Natural killer cell treated with Interleukin-12 subunit alpha and Interleukin-12 subunit beta and Interleukin-15 and Interleukin-18, amount 100 ng/mL, for 72 hours (primary cell): ENCODE measurements at regions not wholly inside any gene's neighbourhood (a gene's known extent, or its start where the extent isn't known, plus 50 kb on each side); places are given as distances from the start of the nearest gene placed in this dataset.
"Not testable (repeated sequence)": the region's sequence is repeated elsewhere in the genome, so short reads cannot be mapped to it uniquely, and the experiment has no call there.

Source experiments
- ATAC-seq, 2 donors: fragments of 150-1000 bp; cut with Tn5 transposase in 1 of 2; sonication (Bioruptor Pico), chemical (Tn5 transposase) in 1 of 2; 2 replicates each; pipeline ENCODE4 v1.10.0; 2021
- DNase-seq: peaks from one replicate; pipeline ENCODE4 v3.0.0; 2022; ENCODE audit warnings: low spot score
- H3K27ac Mint-ChIP-seq, 2 donors: 1 replicate in 1 of 2; 2 replicates in 1 of 2; pipeline ENCODE4 v1.8.0; 2022; ENCODE audit warnings: mixed read lengths in 2 of 2, mild to moderate bottlenecking in 1 of 2, moderate library complexity in 1 of 2
- H3K27me3 Mint-ChIP-seq, 2 donors: 1 replicate in 1 of 2; 2 replicates in 1 of 2; pipeline ENCODE4 v1.8.0; 2022; ENCODE audit warnings: mixed read lengths in 2 of 2
- H3K36me3 Mint-ChIP-seq: one replicate; pipeline ENCODE4 v1.8.0; 2022; ENCODE audit warnings: mixed read lengths
- H3K4me1 Mint-ChIP-seq, 2 donors: 1 replicate in 1 of 2; 2 replicates in 1 of 2; pipeline ENCODE4 v1.8.0; 2022; ENCODE audit warnings: low read depth in 2 of 2, mixed read lengths in 2 of 2, mild to moderate bottlenecking in 1 of 2
- H3K4me3 Mint-ChIP-seq: one replicate; pipeline ENCODE4 v1.8.0; 2022; ENCODE audit warnings: mixed read lengths
- H3K9me3 Mint-ChIP-seq: 2 replicates; pipeline ENCODE4 v1.8.0; 2022; ENCODE audit warnings: mixed read lengths

- peaks cover 11 to 25% of the 10 kb centered on the region in 2 donors for H3K27me3 Mint-ChIP-seq
- not testable (repeated sequence) for H3K27ac Mint-ChIP-seq, H3K36me3 Mint-ChIP-seq, ATAC-seq, H3K4me1 Mint-ChIP-seq, DNase-seq, H3K9me3 Mint-ChIP-seq, H3K4me3 Mint-ChIP-seq
Measured at GRCh38 chr1:221262677-221263076, 383.4 kb downstream of the HLX start.

- ATAC-seq = peak; percentile 41 to 55
- H3K27me3 Mint-ChIP-seq = peaks cover 11 to 25% of the 10 kb centered on the region in 2 donors
- H3K9me3 Mint-ChIP-seq = peaks cover 8% of the 10 kb centered on the region
- peaks cover 4% of the 10 kb centered on the region for H3K36me3 Mint-ChIP-seq
- no peak overlapping the region for H3K27ac Mint-ChIP-seq
- no peak overlapping the region for H3K4me3 Mint-ChIP-seq
- H3K4me1 Mint-ChIP-seq = no peaks in the 10 kb centered on the region
- DNase-seq = no peak
Measured at GRCh38 chr1:221263831-221264767, 384.9 kb downstream of the HLX start.

DNA sequence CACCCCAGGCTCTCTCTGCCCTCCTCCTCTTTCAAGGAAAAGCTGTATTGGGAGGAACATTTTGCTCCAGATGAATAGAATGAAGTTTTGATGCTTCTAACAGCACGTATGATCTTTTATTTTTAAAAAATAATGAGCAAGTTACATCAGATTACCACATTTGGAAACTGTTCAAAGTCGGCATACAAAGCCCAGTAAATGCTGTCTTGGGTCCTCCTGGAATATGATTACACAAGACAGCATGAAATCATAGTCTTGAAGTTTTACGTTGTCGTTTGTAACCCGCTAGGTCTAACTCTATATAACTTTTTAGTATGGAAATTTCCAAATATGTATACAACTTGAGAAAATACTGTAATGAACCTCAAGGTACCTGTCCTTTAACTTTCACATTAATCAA lies 385.6 kb downstream of the HLX start:
- peaks cover 4% of the 10 kb centered on the region for H3K9me3 Mint-ChIP-seq
- ATAC-seq (no peak), DNase-seq (no peak)
- H3K4me1 Mint-ChIP-seq = no peaks in the 10 kb centered on the region
- H3K4me3 Mint-ChIP-seq = no peak overlapping the region
- H3K27me3 Mint-ChIP-seq = peaks cover 11 to 25% of the 10 kb centered on the region in 2 donors
- no peak overlapping the region for H3K27ac Mint-ChIP-seq
- H3K36me3 Mint-ChIP-seq = peaks cover 4% of the 10 kb centered on the region

GRCh38 chr1:221268295-221268694 lies 389.1 kb downstream of the HLX start:
- no peak overlapping the region for H3K4me3 Mint-ChIP-seq
- DNase-seq (no peak), ATAC-seq (no peak)
- H3K9me3 Mint-ChIP-seq = no peaks in the 10 kb centered on the region
- no peaks in the 10 kb centered on the region for H3K36me3 Mint-ChIP-seq
- H3K27ac Mint-ChIP-seq = no peak overlapping the region
- H3K4me1 Mint-ChIP-seq = no peaks in the 10 kb centered on the region
- H3K27me3 Mint-ChIP-seq = peaks cover 5 to 7% of the 10 kb centered on the region in 2 donors

- Mint-ChIP-seq H3K4me1 (peaks cover 0 to 2% of the 10 kb centered on the region in 2 donors), H3K4me3 (no peak overlapping the region), H3K9me3 (peaks cover 2% of the 10 kb centered on the region), H3K27ac (no peak overlapping the region), H3K36me3 (no peaks in the 10 kb centered on the region), H3K27me3 (peaks cover 0 to 4% of the 10 kb centered on the region in 2 donors)
- ATAC-seq = no peak
- DNase-seq = no peak
Measured at GRCh38 chr1:221271701-221272100, 392.5 kb downstream of the HLX start.

DNA sequence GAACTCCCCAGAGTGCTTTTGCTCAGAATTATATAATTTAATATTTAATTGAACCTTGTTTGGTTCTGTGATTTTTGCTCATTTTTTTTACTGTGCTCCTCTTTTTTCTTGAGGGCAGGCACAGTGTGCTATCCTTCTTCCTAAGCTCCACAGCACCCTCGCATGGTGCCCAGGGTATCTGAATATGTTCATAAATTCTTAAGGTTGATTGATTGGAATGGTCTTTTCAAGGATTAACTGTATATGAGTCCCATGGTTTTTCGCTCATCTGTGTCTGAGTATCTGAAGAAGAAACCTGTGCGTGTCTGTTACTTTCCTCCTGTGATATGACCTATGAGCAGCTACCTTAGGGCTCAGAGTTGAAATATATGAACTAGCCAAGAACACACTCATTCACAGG lies 393.7 kb downstream of the HLX start:
- Mint-ChIP-seq H3K9me3 (peaks cover 2% of the 10 kb centered on the region), H3K4me3 (no peak overlapping the region), H3K27me3 (peaks cover 0 to 4% of the 10 kb centered on the region in 2 donors), H3K27ac (no peak overlapping the region), H3K4me1 (peaks cover 0 to 2% of the 10 kb centered on the region in 2 donors), H3K36me3 (no peaks in the 10 kb centered on the region)
- ATAC-seq = no peak
- DNase-seq = no peak

DNA sequence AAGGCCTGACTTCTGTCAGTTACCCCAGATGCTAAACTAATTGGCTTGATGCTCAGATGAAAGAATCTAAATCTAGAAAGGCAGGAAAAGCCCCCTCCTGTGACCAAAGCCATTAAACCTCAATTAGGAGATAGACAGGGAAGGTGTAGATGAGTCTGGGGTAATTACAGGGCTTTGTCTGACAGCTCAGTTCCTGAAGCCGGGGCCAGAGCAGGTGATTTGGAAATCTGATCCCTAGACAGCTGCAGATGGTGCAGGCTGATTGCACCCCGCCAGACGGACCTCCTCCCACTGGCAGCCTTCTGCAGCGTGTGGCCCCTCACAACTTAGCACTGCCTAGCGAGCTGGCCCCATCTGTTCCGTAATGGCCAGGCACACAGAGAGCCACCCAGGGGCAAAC lies 395.1 kb downstream of the HLX start:
- no peak overlapping the region for H3K4me3 Mint-ChIP-seq
- no peak for ATAC-seq

DNA sequence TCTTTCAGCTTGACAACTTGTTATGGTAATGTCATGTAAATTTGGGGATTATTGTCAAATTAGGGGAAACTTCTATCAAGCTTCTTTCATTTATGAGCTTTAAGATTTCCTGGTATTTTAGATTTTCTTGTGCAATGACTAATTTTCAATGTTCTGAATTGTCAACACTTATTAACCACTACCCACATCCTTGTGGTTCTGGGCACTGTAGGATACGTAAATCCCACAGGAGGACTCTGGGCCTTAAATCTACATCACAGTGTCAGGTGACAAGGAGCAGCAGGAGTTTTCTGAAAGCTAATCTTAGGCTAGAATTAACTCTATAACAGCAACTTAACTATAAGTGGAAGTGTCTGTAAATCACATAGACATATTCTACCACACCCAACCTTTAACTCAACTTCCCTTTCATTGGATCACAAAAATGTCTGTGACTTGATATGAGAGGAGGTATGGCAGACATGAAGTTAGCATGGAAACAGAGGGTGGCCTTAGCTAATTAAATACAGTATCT lies 397.7 kb downstream of the HLX start:
- Mint-ChIP-seq H3K36me3 (no peaks in the 10 kb centered on the region), H3K27me3 (peaks cover 3 to 12% of the 10 kb centered on the region in 2 donors), H3K27ac (no peak overlapping the region), H3K4me3 (no peak overlapping the region), H3K9me3 (peaks cover 2% of the 10 kb centered on the region), H3K4me1 (peaks cover 0 to 2% of the 10 kb centered on the region in 2 donors)
- DNase-seq = no peak
- no peak for ATAC-seq

More for the DNA sequence above, 395.1 kb downstream of the HLX start:
- Mint-ChIP-seq H3K27me3 (peaks cover 0 to 9% of the 10 kb centered on the region in 2 donors), H3K9me3 (peaks cover 2% of the 10 kb centered on the region), H3K4me1 (peaks cover 0 to 2% of the 10 kb centered on the region in 2 donors), H3K36me3 (no peaks in the 10 kb centered on the region), H3K27ac (no peak overlapping the region)
- DNase-seq = no peak

- ATAC-seq (no peak), DNase-seq (no peak)
- no peaks in the 10 kb centered on the region for H3K36me3 Mint-ChIP-seq
- H3K27me3 Mint-ChIP-seq = peaks cover 20 to 21% of the 10 kb centered on the region in 2 donors
- no peak overlapping the region for H3K4me3 Mint-ChIP-seq
- peaks cover 2% of the 10 kb centered on the region for H3K9me3 Mint-ChIP-seq
- peaks cover 0 to 2% of the 10 kb centered on the region in 2 donors for H3K4me1 Mint-ChIP-seq
- H3K27ac Mint-ChIP-seq = no peak overlapping the region
Measured at GRCh38 chr1:221279146-221279545, 399.9 kb downstream of the HLX start.

DNA sequence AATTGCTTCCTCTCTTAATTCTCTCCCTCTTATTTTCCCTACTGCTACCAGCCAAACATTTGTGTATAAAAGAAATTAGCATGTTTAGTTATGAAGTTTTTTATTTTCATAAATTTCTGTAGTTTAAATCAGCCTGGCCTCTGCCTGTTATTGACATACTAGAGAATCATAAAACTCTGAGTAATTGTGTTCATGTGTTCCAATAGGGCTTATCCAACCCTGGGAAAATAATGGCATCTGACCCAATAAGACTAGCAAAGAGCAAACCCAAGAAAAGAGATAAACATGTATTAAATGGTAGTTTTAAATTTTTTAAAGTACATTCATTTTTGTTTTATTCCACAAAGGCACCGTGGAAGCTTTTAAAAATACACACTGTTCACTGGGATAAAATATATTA lies 404.3 kb downstream of the HLX start:
- no peak overlapping the region for H3K27ac Mint-ChIP-seq
- peaks cover 20 to 27% of the 10 kb centered on the region in 2 donors for H3K27me3 Mint-ChIP-seq
- H3K4me1 Mint-ChIP-seq = no peaks in the 10 kb centered on the region
- no peak for DNase-seq
- no peak overlapping the region for H3K4me3 Mint-ChIP-seq
- H3K9me3 Mint-ChIP-seq = no peaks in the 10 kb centered on the region
- no peaks in the 10 kb centered on the region for H3K36me3 Mint-ChIP-seq
- ATAC-seq = no peak

DNA sequence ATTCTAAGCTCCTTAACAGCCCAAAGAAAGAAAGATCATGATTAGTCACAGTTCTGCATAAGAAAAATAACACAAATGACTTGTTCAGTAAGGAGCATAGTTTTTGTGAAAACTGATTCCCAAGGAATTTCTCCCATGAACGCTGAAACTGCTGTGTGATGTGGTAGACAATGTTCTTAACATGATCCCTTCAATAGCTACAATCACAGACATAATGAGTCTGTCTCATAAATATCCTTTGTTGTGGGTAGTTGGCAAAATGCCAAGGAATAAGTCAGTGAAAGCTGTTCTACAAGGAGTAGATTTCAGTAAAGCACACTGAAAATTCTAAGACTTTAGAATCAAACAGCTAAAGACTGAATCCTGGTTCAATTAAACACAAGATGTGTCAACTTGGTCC lies 404.8 kb downstream of the HLX start:
- Mint-ChIP-seq H3K4me3 (no peak overlapping the region), H3K27me3 (peaks cover 19 to 27% of the 10 kb centered on the region in 2 donors), H3K4me1 (no peaks in the 10 kb centered on the region), H3K36me3 (no peaks in the 10 kb centered on the region), H3K27ac (no peak overlapping the region), H3K9me3 (no peaks in the 10 kb centered on the region)
- DNase-seq = no peak
- no peak for ATAC-seq

GRCh38 chr1:221284991-221285390 lies 405.7 kb downstream of the HLX start:
- H3K27ac Mint-ChIP-seq, DNase-seq, H3K36me3 Mint-ChIP-seq, H3K9me3 Mint-ChIP-seq, ATAC-seq, H3K4me3 Mint-ChIP-seq, H3K4me1 Mint-ChIP-seq: not testable (repeated sequence)
- peaks cover 18 to 27% of the 10 kb centered on the region in 2 donors for H3K27me3 Mint-ChIP-seq

DNA sequence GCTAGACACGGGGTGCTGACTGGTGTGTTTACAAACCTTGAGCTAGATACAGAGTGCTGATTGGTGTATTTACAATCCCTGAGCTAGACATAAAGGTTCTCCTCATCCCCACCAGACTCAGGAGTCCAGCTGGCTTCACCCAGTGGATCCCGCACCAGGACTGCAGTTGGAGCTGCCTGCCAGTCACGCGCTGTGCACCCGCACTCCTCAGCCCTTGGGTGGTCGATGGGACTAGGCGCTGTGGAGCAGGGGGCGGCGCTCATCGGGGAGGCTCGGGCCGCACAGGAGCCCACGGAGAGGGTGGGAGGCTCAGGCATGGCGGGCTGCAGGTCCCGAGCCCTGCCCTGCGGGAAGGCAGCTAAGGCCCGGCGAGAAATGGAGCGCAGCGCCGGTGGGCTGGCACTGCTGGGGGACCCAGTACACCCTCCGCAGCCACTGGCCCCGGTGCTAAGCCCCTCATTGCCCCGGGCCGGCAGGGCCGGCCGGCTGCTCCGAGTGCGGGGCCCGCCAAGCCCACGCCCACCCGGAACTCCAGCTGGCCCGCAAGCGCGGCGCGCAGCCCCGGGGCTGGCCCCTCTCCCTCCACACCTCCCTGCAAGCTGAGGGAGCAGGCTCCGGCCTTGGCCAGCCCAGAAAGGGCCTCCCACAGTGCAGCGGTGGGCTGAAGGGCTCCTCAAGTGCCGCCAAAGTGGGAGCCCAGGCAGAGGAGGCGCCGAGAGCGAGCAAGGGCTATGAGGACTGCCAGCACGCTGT lies 406.4 kb downstream of the HLX start:
- peaks cover 15 to 27% of the 10 kb centered on the region in 2 donors for H3K27me3 Mint-ChIP-seq
- DNase-seq, H3K4me1 Mint-ChIP-seq, H3K9me3 Mint-ChIP-seq, ATAC-seq, H3K36me3 Mint-ChIP-seq, H3K4me3 Mint-ChIP-seq, H3K27ac Mint-ChIP-seq: not testable (repeated sequence)

DNA sequence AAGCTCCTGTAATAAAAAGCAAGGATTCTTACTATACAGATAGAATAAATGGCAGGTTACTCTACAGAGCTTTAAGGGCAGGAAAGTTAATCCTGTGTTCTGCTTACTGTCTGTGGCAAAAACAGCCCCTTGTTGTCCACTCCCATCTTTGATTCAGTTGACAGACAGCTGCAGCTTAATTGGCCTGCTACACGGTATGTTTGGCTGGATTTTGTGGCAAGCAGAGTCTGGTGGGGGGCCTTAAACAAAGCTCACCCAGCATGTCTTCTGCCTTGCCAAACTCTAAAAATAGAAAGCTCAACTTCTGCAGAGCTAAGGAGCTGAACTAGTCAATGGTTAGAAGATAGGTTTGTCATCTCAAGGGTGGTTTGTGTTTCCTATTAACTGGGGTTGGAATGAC lies 407.2 kb downstream of the HLX start:
- H3K4me3 Mint-ChIP-seq = no peak overlapping the region
- no peaks in the 10 kb centered on the region for H3K9me3 Mint-ChIP-seq
- peaks cover 14 to 27% of the 10 kb centered on the region in 2 donors for H3K27me3 Mint-ChIP-seq
- ATAC-seq (no peak), DNase-seq (no peak)
- no peak overlapping the region for H3K27ac Mint-ChIP-seq
- no peaks in the 10 kb centered on the region for H3K4me1 Mint-ChIP-seq
- H3K36me3 Mint-ChIP-seq = no peaks in the 10 kb centered on the region
